Trophoblast cell (in vitro differentiated cells and primary cell): ENCODE measurements at regions not wholly inside any gene's neighbourhood (a gene's known extent, or its start where the extent isn't known, plus 50 kb on each side); places are given as distances from the start of the nearest gene placed in this dataset.
A peak's percentile ranks its signal among the peaks of the same experiment; 100 is the strongest.

Source experiments
- DNase-seq, 2 donors: peaks; one replicate each; pipeline ENCODE4 v3.0.0-alpha.2; 2016
- H2AFZ ChIP-seq: 2 replicates; pipeline ENCODE4 v1.6.1; 2013; ENCODE audit warnings: low read length, moderate library complexity, mild to moderate bottlenecking; ENCODE audit not compliant: insufficient read depth, poor library complexity
- H2AK5ac ChIP-seq: 2 replicates; pipeline ENCODE4 v1.6.1; 2013; ENCODE audit warnings: mild to moderate bottlenecking, low read length
- H2BK120ac ChIP-seq: 2 replicates; pipeline ENCODE4 v1.6.1; 2013; ENCODE audit warnings: low read length, mild to moderate bottlenecking, moderate library complexity; ENCODE audit not compliant: insufficient read depth, poor library complexity
- H2BK12ac ChIP-seq: 2 replicates; pipeline ENCODE4 v1.6.1; 2013; ENCODE audit warnings: mild to moderate bottlenecking, low read length, moderate library complexity
- H2BK5ac ChIP-seq: 2 replicates; pipeline ENCODE4 v1.6.1; 2013; ENCODE audit warnings: low read length, low read depth, moderate library complexity, mild to moderate bottlenecking; ENCODE audit not compliant: poor library complexity
- H3K14ac ChIP-seq: 2 replicates; pipeline ENCODE4 v1.6.1; 2013; ENCODE audit warnings: mild to moderate bottlenecking, low read length
- H3K18ac ChIP-seq: 2 replicates; pipeline ENCODE4 v1.6.1; 2013; ENCODE audit warnings: mild to moderate bottlenecking, low read length
- H3K23ac ChIP-seq: 2 replicates; pipeline ENCODE4 v1.6.1; 2013; ENCODE audit warnings: low read length
- H3K27ac ChIP-seq: 2 replicates; pipeline ENCODE4 v1.5.1; 2013; ENCODE audit warnings: low read depth, mild to moderate bottlenecking, inconsistent platforms, low read length, moderate library complexity
- H3K27me3 ChIP-seq: 2 replicates; pipeline ENCODE4 v1.6.1; 2013; ENCODE audit warnings: inconsistent platforms, mild to moderate bottlenecking, low read length, moderate library complexity; ENCODE audit not compliant: insufficient read depth
- H3K36me3 ChIP-seq, 2 experiments: 1 replicate in 1 of 2; 2 replicates in 1 of 2; pipeline ENCODE4 v1.6.1; 2013; ENCODE audit warnings: low read length in 2 of 2, mild to moderate bottlenecking in 2 of 2, moderate library complexity in 1 of 2; ENCODE audit not compliant: insufficient read depth in 2 of 2, control insufficient read depth in 1 of 2
- H3K4ac ChIP-seq: 2 replicates; pipeline ENCODE4 v1.6.1; 2013; ENCODE audit warnings: low read depth, mild to moderate bottlenecking, low read length, moderate library complexity
- H3K4me1 ChIP-seq, 2 experiments: 1 replicate in 1 of 2; 2 replicates in 1 of 2; pipeline ENCODE4 v1.6.1; 2013; ENCODE audit warnings: low read length in 2 of 2, mild to moderate bottlenecking in 2 of 2, moderate library complexity in 1 of 2; ENCODE audit not compliant: insufficient read depth in 2 of 2, control insufficient read depth in 1 of 2
- H3K4me2 ChIP-seq: 2 replicates; pipeline ENCODE4 v1.6.1; 2013; ENCODE audit warnings: inconsistent platforms, mild to moderate bottlenecking, low read length, moderate library complexity
- H3K4me3 ChIP-seq: 2 replicates; pipeline ENCODE4 v1.5.1; 2013; ENCODE audit warnings: mild to moderate bottlenecking, low read depth, low read length, inconsistent platforms
- H3K79me1 ChIP-seq: one replicate; pipeline ENCODE4 v1.6.1; 2013; ENCODE audit warnings: low read length
- H3K79me2 ChIP-seq: 2 replicates; pipeline ENCODE4 v1.6.1; 2013; ENCODE audit warnings: low read length, mild to moderate bottlenecking; ENCODE audit not compliant: control insufficient read depth, insufficient read depth, poor library complexity
- H3K9ac ChIP-seq: 2 replicates; pipeline ENCODE4 v1.6.1; 2013; ENCODE audit warnings: mild to moderate bottlenecking, low read length
- H3K9me3 ChIP-seq: 2 replicates; pipeline ENCODE4 v1.6.1; 2013; ENCODE audit warnings: low read depth, mild to moderate bottlenecking, control low read depth, inconsistent platforms, low read length; ENCODE audit not compliant: insufficient read depth
- H4K12ac ChIP-seq: 2 replicates; pipeline ENCODE4 v1.6.1; 2013; ENCODE audit warnings: low read depth, mild to moderate bottlenecking, low read length, moderate library complexity
- H4K8ac ChIP-seq: 2 replicates; pipeline ENCODE4 v1.6.1; 2013; ENCODE audit warnings: low read depth, mild to moderate bottlenecking, low read length, moderate library complexity
- H4K91ac ChIP-seq: one replicate; pipeline ENCODE4 v1.6.1; 2013; ENCODE audit warnings: low read depth, mild to moderate bottlenecking, low read length, moderate library complexity
- WGBS: extraction: QIAGEN DNeasy Blood & Tissue Kit; methylation state at CpG from one replicate; pipeline ENCODE4 v1.1.7; 2013; ENCODE audit warnings: missing lambda C conversion rate; ENCODE audit not compliant: insufficient read length, insufficient coverage; ENCODE audit errors: extremely low coverage; 5-methylcytosine and 5-hydroxymethylcytosine counted together

- H3K79me2 ChIP-seq = no peaks in the 10 kb centered on the region
- no peak overlapping the region for H2BK5ac ChIP-seq
- H3K27me3 ChIP-seq = no peaks in the 10 kb centered on the region
- no peak overlapping the region for H3K4ac ChIP-seq
- peak in 1 of 2 donors; percentile 46 for DNase-seq
- H3K9me3 ChIP-seq = peaks cover 2% of the 10 kb centered on the region
- H3K4me3 ChIP-seq = no peak overlapping the region
- H4K12ac ChIP-seq = no peak overlapping the region
- H3K23ac ChIP-seq = no peak overlapping the region
- no peak overlapping the region for H4K8ac ChIP-seq
- no peak overlapping the region for H3K4me2 ChIP-seq
- no peaks in the 10 kb centered on the region for H3K79me1 ChIP-seq
- H2BK12ac ChIP-seq = no peak overlapping the region
- no peak overlapping the region for H3K9ac ChIP-seq
- H4K91ac ChIP-seq = no peak overlapping the region
- no peak overlapping the region for H3K18ac ChIP-seq
- H3K4me1 ChIP-seq = no peaks in the 10 kb centered on the region
- no peaks in the 10 kb centered on the region for H3K36me3 ChIP-seq
- no peak overlapping the region for H3K14ac ChIP-seq
- H2AK5ac ChIP-seq = no peak overlapping the region
- no CpG with 5 or more reads among the region's 8 CpGs for WGBS
- H3K27ac ChIP-seq = no peak overlapping the region
- no peak overlapping the region for H2AFZ ChIP-seq
- H2BK120ac ChIP-seq = no peak overlapping the region
Observed at GRCh38 chr16:85998868-85999729, 100.1 kb downstream of the IRF8 start.

DNA sequence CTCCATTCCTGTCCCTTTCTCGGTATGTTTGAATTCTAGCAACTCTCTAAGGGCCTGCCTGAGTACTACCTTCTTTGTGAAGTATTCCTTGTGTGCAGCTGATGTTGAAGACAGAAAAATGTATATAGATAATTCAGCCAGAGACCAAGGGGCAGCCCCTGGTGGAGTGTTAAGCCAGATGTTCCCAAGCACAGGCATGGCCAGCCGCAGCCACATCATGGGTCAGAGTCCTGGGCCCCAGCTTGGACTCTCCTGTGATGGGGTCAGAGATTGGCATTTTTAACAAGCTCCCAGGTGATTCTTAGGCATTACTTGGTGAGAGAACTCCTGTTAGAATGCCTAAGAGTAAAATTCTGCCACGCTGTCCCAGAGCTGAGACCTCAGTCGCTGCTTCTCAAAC, 100.8 kb downstream of the IRF8 start:
- H3K14ac ChIP-seq = no peak overlapping the region
- H3K4me1 ChIP-seq = no peaks in the 10 kb centered on the region
- no peak for DNase-seq
- H3K27ac ChIP-seq = no peak overlapping the region
- H2BK5ac ChIP-seq = no peak overlapping the region
- H3K23ac ChIP-seq = no peak overlapping the region
- H2AK5ac ChIP-seq = no peak overlapping the region
- H4K12ac ChIP-seq = no peak overlapping the region
- H3K9ac ChIP-seq = no peak overlapping the region
- H3K4ac ChIP-seq = no peak overlapping the region
- H4K91ac ChIP-seq = no peak overlapping the region
- no CpG with 5 or more reads among the region's 4 CpGs for WGBS
- H2AFZ ChIP-seq = no peak overlapping the region
- peaks cover 2% of the 10 kb centered on the region for H3K9me3 ChIP-seq
- H4K8ac ChIP-seq = no peak overlapping the region
- no peak overlapping the region for H2BK120ac ChIP-seq
- H2BK12ac ChIP-seq = no peak overlapping the region
- H3K27me3 ChIP-seq = no peaks in the 10 kb centered on the region
- H3K18ac ChIP-seq = no peak overlapping the region
- H3K79me1 ChIP-seq = no peaks in the 10 kb centered on the region
- H3K4me2 ChIP-seq = no peak overlapping the region
- H3K36me3 ChIP-seq = no peaks in the 10 kb centered on the region
- no peak overlapping the region for H3K4me3 ChIP-seq
- H3K79me2 ChIP-seq = no peaks in the 10 kb centered on the region

- H3K4me2 ChIP-seq = no peak overlapping the region
- no peak for DNase-seq
- H3K18ac ChIP-seq = no peak overlapping the region
- no peaks in the 10 kb centered on the region for H3K36me3 ChIP-seq
- H3K27ac ChIP-seq = no peak overlapping the region
- H2AK5ac ChIP-seq = no peak overlapping the region
- H4K12ac ChIP-seq = no peak overlapping the region
- no peak overlapping the region for H3K14ac ChIP-seq
- no peaks in the 10 kb centered on the region for H3K79me1 ChIP-seq
- peaks cover 2% of the 10 kb centered on the region for H3K9me3 ChIP-seq
- H2BK120ac ChIP-seq = no peak overlapping the region
- no CpG with 5 or more reads among the region's 6 CpGs for WGBS
- H4K8ac ChIP-seq = no peak overlapping the region
- H3K4me3 ChIP-seq = no peak overlapping the region
- no peak overlapping the region for H2BK12ac ChIP-seq
- H4K91ac ChIP-seq = no peak overlapping the region
- no peaks in the 10 kb centered on the region for H3K4me1 ChIP-seq
- no peaks in the 10 kb centered on the region for H3K79me2 ChIP-seq
- H3K4ac ChIP-seq = no peak overlapping the region
- no peak overlapping the region for H3K9ac ChIP-seq
- H2BK5ac ChIP-seq = no peak overlapping the region
- no peak overlapping the region for H3K23ac ChIP-seq
- no peaks in the 10 kb centered on the region for H3K27me3 ChIP-seq
- no peak overlapping the region for H2AFZ ChIP-seq
Observed at GRCh38 chr16:86002178-86002900, 103.4 kb downstream of the IRF8 start.

- no peak overlapping the region for H4K91ac ChIP-seq
- no peaks in the 10 kb centered on the region for H3K79me1 ChIP-seq
- H4K8ac ChIP-seq = no peak overlapping the region
- no peaks in the 10 kb centered on the region for H3K4me1 ChIP-seq
- H2BK12ac ChIP-seq = no peak overlapping the region
- H3K9me3 ChIP-seq = peaks cover 2% of the 10 kb centered on the region
- no peak for DNase-seq
- H3K9ac ChIP-seq = no peak overlapping the region
- no peak overlapping the region for H3K14ac ChIP-seq
- no peak overlapping the region for H3K4ac ChIP-seq
- H4K12ac ChIP-seq = no peak overlapping the region
- no peak overlapping the region for H2AFZ ChIP-seq
- H2BK120ac ChIP-seq = no peak overlapping the region
- H2AK5ac ChIP-seq = no peak overlapping the region
- no peak overlapping the region for H2BK5ac ChIP-seq
- H3K23ac ChIP-seq = no peak overlapping the region
- H3K4me2 ChIP-seq = no peak overlapping the region
- WGBS = no CpG with 5 or more reads among the region's 3 CpGs
- H3K36me3 ChIP-seq = no peaks in the 10 kb centered on the region
- H3K18ac ChIP-seq = no peak overlapping the region
- no peak overlapping the region for H3K27ac ChIP-seq
- no peaks in the 10 kb centered on the region for H3K79me2 ChIP-seq
- no peak overlapping the region for H3K4me3 ChIP-seq
- H3K27me3 ChIP-seq = no peaks in the 10 kb centered on the region
Observed at GRCh38 chr16:86007524-86007923, 108.6 kb downstream of the IRF8 start.
